Tibial nerve (tissue), 3 donors: ENCODE measurements at regions not wholly inside any gene's neighbourhood (a gene's known extent, or its start where the extent isn't known, plus 50 kb on each side); places are given as distances from the start of the nearest gene placed in this dataset.

Experiments used
- CTCF ChIP-seq, 5 experiments: fragments of 200-600 bp in 3 of 5; fragments of 450-650 bp in 2 of 5; sonication (generic) in 3 of 5; IDR thresholded peaks; one replicate each; pipeline ENCODE4 v1.5.1; 2016 to 2019; ENCODE audit warnings: antibody characterized with exemption in 5 of 5, mild to moderate bottlenecking in 3 of 5, moderate library complexity in 2 of 5
- POLR2A ChIP-seq, 2 donors: fragments of 450-650 bp; IDR thresholded peaks; one replicate each; pipeline ENCODE4 v1.6.1; 2017; ENCODE audit warnings: antibody characterized with exemption in 2 of 2, mild to moderate bottlenecking in 2 of 2, moderate library complexity in 2 of 2

DNA sequence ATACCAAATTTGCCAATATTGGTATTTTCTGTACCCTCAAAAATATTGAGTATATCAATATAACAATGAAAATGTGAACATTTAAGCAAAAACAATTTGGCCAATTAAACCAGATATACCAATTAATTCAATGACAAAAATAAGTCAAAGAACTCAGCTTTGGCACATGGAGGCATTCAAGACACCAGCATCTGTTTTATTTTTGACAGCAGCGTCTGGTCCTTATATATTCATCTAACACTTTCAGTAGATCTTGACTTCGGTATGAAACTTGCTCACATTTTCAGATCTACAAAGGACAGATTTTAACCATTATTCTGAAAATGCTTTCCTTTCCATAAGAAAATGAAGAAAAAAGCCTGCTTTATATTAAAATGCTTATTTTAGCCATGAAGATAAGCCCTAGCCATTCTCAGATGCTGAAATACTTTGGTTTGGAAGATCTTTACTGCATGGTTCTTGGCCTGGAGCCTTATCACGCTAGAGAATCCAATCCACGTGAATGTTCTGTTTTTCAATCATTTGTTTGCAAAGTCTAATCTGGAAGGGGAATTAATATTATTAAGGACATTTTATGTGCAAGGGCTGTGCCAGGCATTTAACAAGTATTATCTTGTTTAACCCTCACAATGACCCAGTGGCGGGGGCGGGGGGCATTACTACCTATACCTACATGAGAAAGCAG, 132.2 kb downstream of the DLEU7 start:
- no peak for TF ChIP-seq CTCF (IDR thresholded peaks at IDR 0.05)
- no peak for TF ChIP-seq POLR2A (IDR thresholded peaks at IDR 0.05)
